22Rv1 (cell line): ENCODE measurements at regions not wholly inside any gene's neighbourhood (a gene's known extent, or its start where the extent isn't known, plus 50 kb on each side); places are given as distances from the start of the nearest gene placed in this dataset.

Source experiments
- ZFX ChIP-seq: fragments of 450-650 bp; IDR thresholded peaks from 2 replicates; pipeline ENCODE4 v1.6.1; 2017; ENCODE audit warnings: antibody characterized with exemption, borderline replicate concordance
- TF ChIP-seq, protein P1 (sequence below): fragments of 450-650 bp; IDR thresholded peaks from 2 replicates; pipeline ENCODE4 v1.5.1; 2017; ENCODE audit warnings: mild to moderate bottlenecking

DNA sequence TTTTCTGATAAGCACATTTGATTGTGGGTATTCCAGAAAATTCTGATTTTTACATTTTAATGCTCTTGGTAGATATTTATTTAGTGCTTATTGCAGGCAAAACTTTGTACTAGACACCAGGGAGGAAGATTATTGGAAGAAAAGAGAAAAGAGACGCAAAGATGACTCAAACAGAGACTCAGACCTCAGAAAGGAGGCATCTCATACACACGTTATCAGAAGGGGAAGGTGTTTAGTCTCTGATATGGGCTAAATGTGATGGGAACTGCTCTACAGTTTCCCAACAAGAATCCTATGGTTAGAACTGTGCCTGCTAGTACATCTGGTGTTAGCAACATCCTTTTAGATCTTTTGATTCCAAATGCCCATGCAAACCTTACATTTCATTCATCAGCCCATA, 245.6 kb downstream of the KLF5 start:
- TF ChIP-seq, protein P1, sequence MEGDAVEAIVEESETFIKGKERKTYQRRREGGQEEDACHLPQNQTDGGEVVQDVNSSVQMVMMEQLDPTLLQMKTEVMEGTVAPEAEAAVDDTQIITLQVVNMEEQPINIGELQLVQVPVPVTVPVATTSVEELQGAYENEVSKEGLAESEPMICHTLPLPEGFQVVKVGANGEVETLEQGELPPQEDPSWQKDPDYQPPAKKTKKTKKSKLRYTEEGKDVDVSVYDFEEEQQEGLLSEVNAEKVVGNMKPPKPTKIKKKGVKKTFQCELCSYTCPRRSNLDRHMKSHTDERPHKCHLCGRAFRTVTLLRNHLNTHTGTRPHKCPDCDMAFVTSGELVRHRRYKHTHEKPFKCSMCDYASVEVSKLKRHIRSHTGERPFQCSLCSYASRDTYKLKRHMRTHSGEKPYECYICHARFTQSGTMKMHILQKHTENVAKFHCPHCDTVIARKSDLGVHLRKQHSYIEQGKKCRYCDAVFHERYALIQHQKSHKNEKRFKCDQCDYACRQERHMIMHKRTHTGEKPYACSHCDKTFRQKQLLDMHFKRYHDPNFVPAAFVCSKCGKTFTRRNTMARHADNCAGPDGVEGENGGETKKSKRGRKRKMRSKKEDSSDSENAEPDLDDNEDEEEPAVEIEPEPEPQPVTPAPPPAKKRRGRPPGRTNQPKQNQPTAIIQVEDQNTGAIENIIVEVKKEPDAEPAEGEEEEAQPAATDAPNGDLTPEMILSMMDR = no peak
- TF ChIP-seq ZFX = no peak
